Activated T-helper 1 cell treated with anti-CD3 and anti-CD28 coated beads, Interleukin-12 subunit alpha, Interleukin-12 subunit beta, Interleukin-2, Interleukin-4 antibody, amounts not matched to agents 30 ng/mL and 10 ng/mL and 1 ng/mL, durations not matched to agents 14 hours and 24 hours and 36 hours (primary cell): ENCODE measurements at regions not wholly inside any gene's neighbourhood (a gene's known extent, or its start where the extent isn't known, plus 50 kb on each side); places are given as distances from the start of the nearest gene placed in this dataset.

Source experiments
- DNase-seq: peaks from one replicate; pipeline ENCODE4 v3.0.0; 2021; ENCODE audit warnings: low spot score
- H3K27ac Mint-ChIP-seq: one replicate; pipeline ENCODE4 v1.8.0; 2021; ENCODE audit warnings: mild to moderate bottlenecking, mixed read lengths
- H3K27me3 Mint-ChIP-seq: one replicate; pipeline ENCODE4 v1.8.0; 2022; ENCODE audit warnings: mild to moderate bottlenecking, moderate library complexity, mixed read lengths; ENCODE audit not compliant: insufficient read depth
- H3K36me3 Mint-ChIP-seq: one replicate; pipeline ENCODE4 v1.8.0; 2021; ENCODE audit warnings: low read depth, mixed read lengths
- H3K4me1 Mint-ChIP-seq: one replicate; pipeline ENCODE4 v1.8.0; 2021; ENCODE audit warnings: low read depth, mixed read lengths
- H3K4me3 Mint-ChIP-seq: one replicate; pipeline ENCODE4 v1.8.0; 2021; ENCODE audit warnings: mild to moderate bottlenecking, moderate library complexity, mixed read lengths
- H3K9me3 Mint-ChIP-seq: one replicate; pipeline ENCODE4 v1.8.0; 2021; ENCODE audit warnings: mixed read lengths
- intact Hi-C: fragments of 100-400 bp; cut with micrococcal nuclease; formaldehyde crosslinking; loops from one replicate; pipeline ENCODE4 v1.15.1; 2024

DNA sequence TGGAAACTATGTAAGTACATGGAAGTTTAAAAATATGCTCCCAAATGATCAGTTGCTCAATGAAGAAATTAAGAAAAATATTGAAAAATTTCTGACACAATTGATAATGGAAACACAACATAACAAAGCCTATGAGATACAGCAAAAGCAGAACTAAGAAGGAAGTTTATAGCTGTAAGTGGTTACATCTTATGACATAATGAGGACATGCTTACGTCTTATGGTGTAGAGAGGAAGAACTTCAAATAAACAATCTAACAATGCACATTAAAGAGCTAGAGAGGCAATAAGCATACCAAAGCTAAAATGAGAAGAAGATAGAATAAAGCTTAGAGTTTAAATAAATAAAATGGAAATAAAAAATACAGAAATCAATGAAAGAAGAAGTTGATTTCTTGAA is 50.0 kb upstream of the CEACAM21 start:
- H3K27ac Mint-ChIP-seq, result no peak overlapping the region
- DNase-seq, result no peak
- peaks cover 30% of the 10 kb centered on the region for H3K9me3 Mint-ChIP-seq
- peaks cover 15% of the 10 kb centered on the region for H3K36me3 Mint-ChIP-seq
- H3K4me1 Mint-ChIP-seq, result peaks cover 57% of the 10 kb centered on the region
- intact Hi-C loops, result no loop called here
- peaks cover 7% of the 10 kb centered on the region for H3K27me3 Mint-ChIP-seq
- H3K4me3 Mint-ChIP-seq, result no peak overlapping the region
